ENCODE measurements at regions not wholly inside any gene's neighbourhood (a gene's known extent, or its start where the extent isn't known, plus 50 kb on each side); places are given as distances from the start of the nearest gene placed in this dataset.
A peak's percentile ranks its signal among the peaks of the same experiment; 100 is the strongest.

DNA sequence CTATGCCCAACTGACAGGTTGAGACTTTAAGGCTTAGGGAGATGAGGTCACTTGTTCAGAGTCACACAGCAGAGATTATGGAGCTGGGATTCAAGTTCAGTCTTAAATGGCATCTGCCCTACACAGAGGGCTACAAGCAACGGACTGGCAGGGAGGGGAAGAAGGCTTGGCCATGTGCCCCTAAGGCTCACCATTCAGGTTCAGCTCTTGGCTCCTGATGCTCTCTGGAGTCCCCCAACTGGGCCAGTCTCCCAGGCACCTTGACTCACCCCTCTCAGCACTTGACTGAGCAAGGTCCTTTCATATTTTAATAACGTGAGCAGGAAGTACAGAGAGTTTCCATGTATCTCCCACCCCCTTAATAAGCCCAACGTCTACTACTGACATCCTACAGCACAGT is 71.4 kb upstream of the MAFB start:
- Histone ChIP-seq H3K4me3 (no peak overlapping the region), H3K27me3 (no peaks in the 10 kb centered on the region), H3K27ac (no peak overlapping the region), H3K9me3 (no peaks in the 10 kb centered on the region), H3K4me1 (peaks cover 0 to 3% (median 0%) of the 10 kb centered on the region in 4 donors), H3K36me3 (no peaks in the 10 kb centered on the region)
- 43 to 75% methylated on average over 2 to 3 of the region's 3 CpGs for WGBS, 2 donors
- no peak for DNase-seq
- no peak for TF ChIP-seq POLR2A (IDR thresholded peaks at IDR 0.05)
- TF ChIP-seq CTCF (IDR thresholded peaks at IDR 0.05), result no peak
- no peak for TF ChIP-seq EP300 (IDR thresholded peaks at IDR 0.05)
- no peak for TF ChIP-seq POLR2AphosphoS5 (IDR thresholded peaks at IDR 0.05)
- ATAC-seq (ENCODE audit: low FRiP score in 2 of 2), result no peak

GRCh38 chr20:40763646-40764295 is 74.7 kb upstream of the MAFB start:
- no peaks in the 10 kb centered on the region for H3K4me1 ChIP-seq
- H3K4me3 ChIP-seq, result no peak overlapping the region
- no peaks in the 10 kb centered on the region for H3K27me3 ChIP-seq
- no peaks in the 10 kb centered on the region for H3K36me3 ChIP-seq
- WGBS, 2 donors, result 80 to 87% methylated on average over 10 of the region's 10 CpGs
- TF ChIP-seq CTCF (IDR thresholded peaks at IDR 0.05) (no peak), POLR2AphosphoS5 (IDR thresholded peaks at IDR 0.05) (no peak), EP300 (IDR thresholded peaks at IDR 0.05) (no peak), POLR2A (IDR thresholded peaks at IDR 0.05) (no peak)
- DNase-seq (peak in 1 of 2 donors; percentile 28), ATAC-seq (ENCODE audit: low FRiP score in 2 of 2) (no peak)
- no peaks in the 10 kb centered on the region for H3K9me3 ChIP-seq
- H3K27ac ChIP-seq, result no peak overlapping the region

GRCh38 chr20:40765814-40766480 is 76.9 kb upstream of the MAFB start:
- DNase-seq, result no peak

DNA sequence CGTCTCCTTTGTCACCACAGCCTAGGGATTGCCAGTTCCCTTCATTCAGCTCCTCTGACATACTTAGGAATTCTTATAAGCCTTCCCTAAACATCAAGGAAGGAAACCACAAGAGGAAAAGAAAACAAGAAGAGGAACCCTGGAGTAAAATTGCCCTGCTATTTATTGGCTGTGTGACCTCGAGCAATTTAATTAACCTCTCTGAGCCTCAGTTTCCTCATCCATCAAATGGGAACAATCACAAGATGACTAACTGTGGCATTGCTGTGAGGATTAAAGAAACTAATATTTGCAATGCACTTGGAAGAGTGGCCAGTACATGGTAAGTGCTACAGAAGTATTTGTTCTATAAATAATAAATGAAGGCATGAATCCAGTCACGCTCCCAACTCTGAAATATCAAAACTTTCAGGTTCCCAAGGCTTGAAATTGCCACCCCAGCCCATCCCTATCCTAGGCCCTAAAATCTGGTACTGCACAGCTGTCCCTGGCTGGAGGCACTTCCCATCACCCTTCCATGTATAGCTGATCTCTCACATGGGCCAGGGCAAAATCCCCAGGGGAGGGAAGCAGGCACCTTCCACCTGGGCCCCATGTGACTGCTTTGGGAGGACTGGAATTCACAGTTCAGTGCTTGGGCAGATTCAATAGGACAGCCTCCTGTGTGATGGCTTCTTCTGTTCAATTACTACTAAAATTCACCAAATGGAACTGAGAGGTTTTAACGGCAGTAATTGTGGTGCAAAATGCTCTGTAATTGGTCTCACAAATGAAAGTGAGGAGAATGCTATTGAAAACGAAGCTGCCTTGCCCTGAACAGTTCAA is 78.0 kb upstream of the MAFB start:
- no peak overlapping the region for H3K27ac ChIP-seq
- no peak for TF ChIP-seq CTCF (IDR thresholded peaks at IDR 0.05)
- no peak for TF ChIP-seq POLR2AphosphoS5 (IDR thresholded peaks at IDR 0.05)
- no peak for TF ChIP-seq EP300 (IDR thresholded peaks at IDR 0.05)
- TF ChIP-seq POLR2A (IDR thresholded peaks at IDR 0.05), result no peak
- no peaks in the 10 kb centered on the region for H3K27me3 ChIP-seq
- H3K4me3 ChIP-seq, result no peak overlapping the region
- ATAC-seq (ENCODE audit: low FRiP score in 2 of 2) (no peak), DNase-seq (no peak)
- no peaks in the 10 kb centered on the region for H3K9me3 ChIP-seq
- WGBS, 2 donors, result 66 to 69% methylated on average over 5 of the region's 5 CpGs
- H3K36me3 ChIP-seq, result no peaks in the 10 kb centered on the region
- peaks cover 0 to 9% (median 8%) of the 10 kb centered on the region in 4 donors for H3K4me1 ChIP-seq

More at GRCh38 chr20:40765814-40766480, 76.9 kb upstream of the MAFB start:
- 74 to 80% methylated on average over 4 of the region's 4 CpGs for WGBS, 2 donors
- no peaks in the 10 kb centered on the region for H3K27me3 ChIP-seq
- H3K27ac ChIP-seq, result no peak overlapping the region
- no peaks in the 10 kb centered on the region for H3K36me3 ChIP-seq
- H3K9me3 ChIP-seq, result no peaks in the 10 kb centered on the region
- no peak for ATAC-seq (ENCODE audit: low FRiP score in 2 of 2)
- TF ChIP-seq POLR2AphosphoS5 (IDR thresholded peaks at IDR 0.05) (no peak), POLR2A (IDR thresholded peaks at IDR 0.05) (no peak), CTCF (IDR thresholded peaks at IDR 0.05) (no peak), EP300 (IDR thresholded peaks at IDR 0.05) (no peak)
- H3K4me3 ChIP-seq, result no peak overlapping the region
- peaks cover 0 to 9% (median 5%) of the 10 kb centered on the region in 4 donors for H3K4me1 ChIP-seq
